Sigmoid colon (tissue), 6 donors: ENCODE measurements at regions not wholly inside any gene's neighbourhood (a gene's known extent, or its start where the extent isn't known, plus 50 kb on each side); places are given as distances from the start of the nearest gene placed in this dataset.
"Not testable (repeated sequence)": the region's sequence is repeated elsewhere in the genome, so short reads cannot be mapped to it uniquely, and the experiment has no call there.

Source experiments
- DNase-seq: peaks from one replicate; pipeline ENCODE4 v3.0.0-alpha.2; 2019
- H3K27ac ChIP-seq, 4 donors: fragments of 200-600 bp; sonication (generic); one replicate each; pipeline ENCODE4 v1.5.1; 2016 to 2019; ENCODE audit warnings: mild to moderate bottlenecking in 1 of 4
- H3K27me3 ChIP-seq, 3 donors: fragments of 200-600 bp; sonication (generic); one replicate each; pipeline ENCODE4 v1.5.1; 2019; ENCODE audit warnings: mild to moderate bottlenecking in 1 of 3
- H3K36me3 ChIP-seq, 4 donors: fragments of 200-600 bp; sonication (generic); one replicate each; pipeline ENCODE4 v1.5.1; 2016 to 2019
- H3K4me1 ChIP-seq, 4 donors: fragments of 200-600 bp; sonication (generic); one replicate each; pipeline ENCODE4 v1.5.1; 2017 to 2019
- H3K4me3 ChIP-seq, 4 donors: fragments of 200-600 bp; sonication (generic); one replicate each; pipeline ENCODE4 v1.5.1; 2017 to 2019; ENCODE audit warnings: mild to moderate bottlenecking in 2 of 4, moderate library complexity in 1 of 4
- H3K9me3 ChIP-seq, 4 donors: fragments of 200-600 bp in 3 of 4; sonication (generic) in 3 of 4; one replicate each; pipeline versions ENCODE4 v1.5.1 to v1.6.1; 2013 to 2019
- CTCF ChIP-seq, 4 experiments: fragments of 450-650 bp in 3 of 4; fragments of 200-600 bp in 1 of 4; IDR thresholded peaks; one replicate each; pipeline ENCODE4 v1.5.1; 2016 to 2019; ENCODE audit warnings: antibody characterized with exemption in 4 of 4, mild to moderate bottlenecking in 3 of 4, moderate library complexity in 2 of 4
- EP300 ChIP-seq, 4 donors: sonication (generic); formaldehyde crosslinking; IDR thresholded peaks; one replicate each; pipeline ENCODE4 v1.6.1; 2017; ENCODE audit warnings: antibody characterized with exemption in 4 of 4
- POLR2A ChIP-seq, 2 donors: fragments of 450-650 bp; IDR thresholded peaks; one replicate each; pipeline ENCODE4 v1.6.1; 2016; ENCODE audit warnings: antibody characterized with exemption in 2 of 2, mild to moderate bottlenecking in 2 of 2, moderate library complexity in 2 of 2
- POLR2AphosphoS5 ChIP-seq, 4 donors: sonication (generic); formaldehyde crosslinking; IDR thresholded peaks; one replicate each; pipeline ENCODE4 v1.6.1; 2017; ENCODE audit warnings: antibody characterized with exemption in 4 of 4
- WGBS, 2 donors: extraction: QIAGEN DNeasy Blood & Tissue Kit; methylation state at CpG; one replicate each; pipeline ENCODE4 v1.1.7; 2013; 5-methylcytosine and 5-hydroxymethylcytosine counted together
- intact Hi-C: fragments of 100-400 bp; cut with DNase I; formaldehyde crosslinking; loops from one replicate; pipeline ENCODE4 v1.15.1; 2023
- donor health status: healthy with polysubstance abuse.
- donor health status: healthy.

GRCh38 chr4:158444621-158445020, 77.1 kb upstream of the RXFP1 start:
- no peaks in the 10 kb centered on the region for H3K36me3 ChIP-seq
- no peaks in the 10 kb centered on the region for H3K27me3 ChIP-seq
- H3K4me3 ChIP-seq: no peak overlapping the region
- no peaks in the 10 kb centered on the region for H3K9me3 ChIP-seq
- no peak overlapping the region for H3K27ac ChIP-seq
- 66 to 81% methylated on average over 1 of the region's 1 CpG for WGBS, 2 donors
- H3K4me1 ChIP-seq: no peaks in the 10 kb centered on the region
- intact Hi-C loops: no loop called here
- no peak for TF ChIP-seq CTCF (IDR thresholded peaks at IDR 0.05)
- TF ChIP-seq POLR2A (IDR thresholded peaks at IDR 0.05): no peak
- TF ChIP-seq EP300 (IDR thresholded peaks at IDR 0.05): no peak
- TF ChIP-seq POLR2AphosphoS5 (IDR thresholded peaks at IDR 0.05): no peak
- no peak for DNase-seq

DNA sequence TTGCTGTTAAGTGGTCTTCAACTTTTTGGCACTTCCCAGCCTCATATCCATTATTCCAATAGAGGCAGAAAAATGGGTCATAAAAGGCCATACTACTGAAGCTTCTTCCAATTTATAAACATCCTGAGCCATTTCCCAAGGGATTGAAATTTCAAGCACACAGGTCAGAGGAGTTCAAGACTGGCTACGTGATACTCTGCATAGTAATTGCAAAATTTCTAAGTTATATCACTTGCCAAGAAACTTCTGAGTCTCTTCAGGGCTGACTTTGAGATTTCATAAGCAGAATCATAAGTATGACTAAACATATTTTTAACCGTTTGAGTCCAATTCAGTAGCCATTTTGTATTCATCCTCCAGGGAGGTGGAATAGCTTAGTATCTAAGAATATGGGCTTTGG, 75.6 kb upstream of the RXFP1 start:
- Histone ChIP-seq H3K27ac (no peak overlapping the region), H3K4me1 (no peaks in the 10 kb centered on the region), H3K9me3 (no peaks in the 10 kb centered on the region), H3K36me3 (no peaks in the 10 kb centered on the region), H3K4me3 (no peak overlapping the region), H3K27me3 (no peaks in the 10 kb centered on the region)
- WGBS, 2 donors: 63 to 79% methylated on average over 2 of the region's 2 CpGs
- DNase-seq: no peak
- TF ChIP-seq POLR2A (IDR thresholded peaks at IDR 0.05) (no peak), EP300 (IDR thresholded peaks at IDR 0.05) (no peak), POLR2AphosphoS5 (IDR thresholded peaks at IDR 0.05) (no peak), CTCF (IDR thresholded peaks at IDR 0.05) (no peak)
- intact Hi-C loops: no loop called here

- H3K27me3 ChIP-seq: no peaks in the 10 kb centered on the region
- TF ChIP-seq POLR2A (IDR thresholded peaks at IDR 0.05) (no peak), POLR2AphosphoS5 (IDR thresholded peaks at IDR 0.05) (no peak), EP300 (IDR thresholded peaks at IDR 0.05) (no peak), CTCF (IDR thresholded peaks at IDR 0.05) (no peak)
- H3K4me1 ChIP-seq: no peaks in the 10 kb centered on the region
- H3K27ac ChIP-seq: no peak overlapping the region
- intact Hi-C loops: no loop called here
- H3K36me3 ChIP-seq: no peaks in the 10 kb centered on the region
- H3K4me3 ChIP-seq: no peak overlapping the region
- H3K9me3 ChIP-seq: no peaks in the 10 kb centered on the region
- WGBS, 2 donors: 65 to 72% methylated on average over 1 of the region's 1 CpG
- no peak for DNase-seq
These were observed 70.9 kb upstream of the RXFP1 start for GRCh38 chr4:158450741-158451140.

DNA sequence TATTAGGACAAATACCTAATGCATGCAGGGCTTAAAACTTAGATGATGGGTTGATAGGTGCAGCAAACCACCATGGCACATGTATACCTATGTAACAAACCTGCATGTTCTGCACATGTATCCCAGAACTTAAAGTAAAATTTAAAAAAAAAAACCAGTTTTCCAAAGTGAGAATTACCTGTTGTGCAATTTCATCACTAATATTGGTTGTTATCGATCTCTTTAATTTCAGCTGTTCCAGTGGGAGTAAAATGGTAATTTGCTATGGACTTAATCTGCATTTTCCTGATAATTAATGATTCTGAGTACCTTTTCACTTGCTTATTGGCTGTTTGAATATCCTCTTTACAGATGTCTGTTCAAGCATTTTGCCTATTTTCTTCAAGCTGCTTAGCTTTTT, 69.6 kb upstream of the RXFP1 start:
- intact Hi-C loops: not testable (repeated sequence)

DNA sequence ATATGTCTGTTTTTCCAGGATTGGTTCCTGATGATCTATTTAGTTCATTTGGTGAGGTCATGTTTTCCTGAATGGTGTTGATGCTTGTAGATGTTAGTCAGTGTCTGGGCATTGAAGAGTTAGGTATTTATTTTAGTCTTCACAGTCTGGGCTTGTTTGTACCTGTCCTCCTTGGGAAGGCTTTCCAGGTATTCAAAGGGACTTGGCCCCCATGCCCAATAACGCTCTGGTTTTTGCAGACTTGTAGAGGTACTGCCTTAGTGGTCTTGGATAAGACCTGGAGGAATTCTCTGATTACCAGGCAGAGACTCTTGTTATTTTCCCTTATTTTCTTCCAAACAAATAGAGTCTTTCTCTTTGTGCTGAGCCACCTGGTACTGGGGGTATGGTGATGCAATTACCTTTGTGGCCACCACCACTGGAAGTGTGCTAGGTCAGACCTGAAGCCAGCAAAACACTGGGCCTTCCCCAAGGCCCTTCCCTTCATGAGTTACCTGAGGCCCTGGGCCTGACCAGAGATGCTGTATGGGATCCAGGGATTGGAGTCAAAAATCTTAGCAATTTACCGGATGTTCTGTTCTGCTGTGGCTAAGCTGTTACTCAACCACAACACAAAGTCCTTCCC, 63.3 kb upstream of the RXFP1 start:
- 88 to 94% methylated on average over 2 of the region's 2 CpGs for WGBS, 2 donors

More for the DNA sequence above, 69.6 kb upstream of the RXFP1 start:
- not testable (repeated sequence) for H3K27me3 ChIP-seq, H3K9me3 ChIP-seq, H3K4me1 ChIP-seq, H3K4me3 ChIP-seq, DNase-seq, H3K36me3 ChIP-seq, H3K27ac ChIP-seq
- WGBS, 2 donors: 95 to 99% methylated on average over 1 of the region's 1 CpG

More for the DNA sequence above, 63.3 kb upstream of the RXFP1 start:
- Histone ChIP-seq H3K36me3 (no peaks in the 10 kb centered on the region), H3K9me3 (no peaks in the 10 kb centered on the region), H3K27ac (no peak overlapping the region), H3K27me3 (no peaks in the 10 kb centered on the region), H3K4me3 (no peak overlapping the region), H3K4me1 (no peaks in the 10 kb centered on the region)
- intact Hi-C loops: no loop called here
- no peak for TF ChIP-seq POLR2AphosphoS5 (IDR thresholded peaks at IDR 0.05)
- TF ChIP-seq CTCF (IDR thresholded peaks at IDR 0.05): no peak
- no peak for TF ChIP-seq EP300 (IDR thresholded peaks at IDR 0.05)
- TF ChIP-seq POLR2A (IDR thresholded peaks at IDR 0.05): no peak
- DNase-seq: no peak
